Nephron (organoid): ENCODE measurements at regions not wholly inside any gene's neighbourhood (a gene's known extent, or its start where the extent isn't known, plus 50 kb on each side); places are given as distances from the start of the nearest gene placed in this dataset.
A peak's percentile ranks its signal among the peaks of the same experiment; 100 is the strongest.

Experiments
- H3K27ac Mint-ChIP-seq, 3 experiments: 2 replicates each; pipeline ENCODE4 v1.8.0; 2020; ENCODE audit warnings: mixed read lengths in 3 of 3, mild to moderate bottlenecking in 2 of 3, moderate library complexity in 1 of 3
- H3K27me3 Mint-ChIP-seq: 2 replicates; pipeline ENCODE4 v1.8.0; 2021; ENCODE audit warnings: low read depth, mild to moderate bottlenecking, moderate library complexity, mixed read lengths
- H3K36me3 Mint-ChIP-seq: 2 replicates; pipeline ENCODE4 v1.8.0; 2020; ENCODE audit warnings: low read depth, mixed read lengths
- H3K4me1 Mint-ChIP-seq: 2 replicates; pipeline ENCODE4 v1.8.0; 2020; ENCODE audit warnings: mixed read lengths
- H3K4me3 Mint-ChIP-seq, 3 experiments: 2 replicates each; pipeline ENCODE4 v1.8.0; 2020; ENCODE audit warnings: mild to moderate bottlenecking in 3 of 3, mixed read lengths in 3 of 3, moderate library complexity in 2 of 3
- H3K9me3 Mint-ChIP-seq: 2 replicates; pipeline ENCODE4 v1.8.0; 2020; ENCODE audit warnings: mixed read lengths
- CTCF ChIP-seq, 3 experiments: fragments of 200-600 bp; sonication (generic); IDR thresholded peaks; one replicate each; pipeline ENCODE4 v1.5.0; 2021; ENCODE audit warnings: antibody characterized with exemption in 3 of 3; ENCODE audit not compliant: unreplicated experiment in 3 of 3

GRCh38 chr5:56456002-56456401, 222.9 kb upstream of the ANKRD55 start:
- Mint-ChIP-seq H3K4me3 (no peak overlapping the region), H3K36me3 (no peaks in the 10 kb centered on the region)

GRCh38 chr5:56455417-56455816, 222.3 kb upstream of the ANKRD55 start:
- H3K27ac Mint-ChIP-seq = peak overlapping the region in 2 of 3 experiments; percentile 36 to 99
- peaks cover 7% of the 10 kb centered on the region for H3K27me3 Mint-ChIP-seq
- H3K36me3 Mint-ChIP-seq = no peaks in the 10 kb centered on the region
- H3K4me1 Mint-ChIP-seq = peaks cover 30% of the 10 kb centered on the region
- no peak overlapping the region for H3K4me3 Mint-ChIP-seq
- no peak for TF ChIP-seq CTCF (IDR thresholded peaks at IDR 0.05; ENCODE audit: unreplicated experiment in 3 of 3)
- no peaks in the 10 kb centered on the region for H3K9me3 Mint-ChIP-seq

More at GRCh38 chr5:56456002-56456401, 222.9 kb upstream of the ANKRD55 start:
- Mint-ChIP-seq H3K27ac (peak overlapping the region in 1 of 3 experiments; percentile 99), H3K9me3 (no peaks in the 10 kb centered on the region), H3K27me3 (peaks cover 10% of the 10 kb centered on the region), H3K4me1 (peaks cover 36% of the 10 kb centered on the region)
- TF ChIP-seq CTCF (IDR thresholded peaks at IDR 0.05; ENCODE audit: unreplicated experiment in 3 of 3) = no peak

GRCh38 chr5:56454219-56454862, 221.2 kb upstream of the ANKRD55 start:
- Mint-ChIP-seq H3K4me1 (peaks cover 20% of the 10 kb centered on the region), H3K36me3 (no peaks in the 10 kb centered on the region), H3K27ac (peak overlapping the region; percentile 48 to 62 (median 53)), H3K27me3 (peaks cover 7% of the 10 kb centered on the region), H3K9me3 (no peaks in the 10 kb centered on the region), H3K4me3 (no peak overlapping the region)
- TF ChIP-seq CTCF (IDR thresholded peaks at IDR 0.05; ENCODE audit: unreplicated experiment in 3 of 3) = no peak

GRCh38 chr5:56451742-56452141, 218.6 kb upstream of the ANKRD55 start:
- no peaks in the 10 kb centered on the region for H3K36me3 Mint-ChIP-seq
- no peak for TF ChIP-seq CTCF (IDR thresholded peaks at IDR 0.05; ENCODE audit: unreplicated experiment in 3 of 3)

GRCh38 chr5:56450766-56451165, 217.6 kb upstream of the ANKRD55 start:
- no peaks in the 10 kb centered on the region for H3K9me3 Mint-ChIP-seq
- no peaks in the 10 kb centered on the region for H3K4me1 Mint-ChIP-seq
- no peak overlapping the region for H3K27ac Mint-ChIP-seq
- H3K4me3 Mint-ChIP-seq = no peak overlapping the region
- no peak for TF ChIP-seq CTCF (IDR thresholded peaks at IDR 0.05; ENCODE audit: unreplicated experiment in 3 of 3)
- H3K36me3 Mint-ChIP-seq = no peaks in the 10 kb centered on the region
- peaks cover 7% of the 10 kb centered on the region for H3K27me3 Mint-ChIP-seq

More at GRCh38 chr5:56451742-56452141, 218.6 kb upstream of the ANKRD55 start:
- peak overlapping the region in 1 of 3 experiments; percentile 23 for H3K27ac Mint-ChIP-seq
- H3K4me3 Mint-ChIP-seq = no peak overlapping the region
- H3K27me3 Mint-ChIP-seq = peaks cover 7% of the 10 kb centered on the region
- H3K4me1 Mint-ChIP-seq = peaks cover 4% of the 10 kb centered on the region
- H3K9me3 Mint-ChIP-seq = no peaks in the 10 kb centered on the region

- Mint-ChIP-seq H3K27me3 (peaks cover 4% of the 10 kb centered on the region), H3K4me1 (no peaks in the 10 kb centered on the region), H3K36me3 (no peaks in the 10 kb centered on the region), H3K9me3 (no peaks in the 10 kb centered on the region), H3K4me3 (no peak overlapping the region), H3K27ac (no peak overlapping the region)
- no peak for TF ChIP-seq CTCF (IDR thresholded peaks at IDR 0.05; ENCODE audit: unreplicated experiment in 3 of 3)
These were observed 216.0 kb upstream of the ANKRD55 start for GRCh38 chr5:56449071-56449640.
